Erythroblast (primary cell): ENCODE measurements at regions not wholly inside any gene's neighbourhood (a gene's known extent, or its start where the extent isn't known, plus 50 kb on each side); places are given as distances from the start of the nearest gene placed in this dataset.

Source experiments
- GATA1 ChIP-seq: IDR thresholded peaks from 2 replicates; pipeline ENCODE4 v1.6.1; 2011; ENCODE audit warnings: low read depth, mild to moderate bottlenecking, control low read depth, low read length, moderate library complexity
- POLR2A ChIP-seq: IDR thresholded peaks from 2 replicates; pipeline ENCODE4 v1.6.1; 2011; ENCODE audit warnings: mild to moderate bottlenecking, low read length

- TF ChIP-seq POLR2A = no peak
- no peak for TF ChIP-seq GATA1
Measured at GRCh38 chr6:154648188-154648887, 84.9 kb upstream of the SCAF8 start.
